ENCODE measurements at regions not wholly inside any gene's neighbourhood (a gene's known extent, or its start where the extent isn't known, plus 50 kb on each side); places are given as distances from the start of the nearest gene placed in this dataset.

- Histone ChIP-seq H3K4me2 (no peak overlapping the region), H3K79me2 (ENCODE audit: insufficient read depth) (no peaks in the 10 kb centered on the region), H3K4me3 (ENCODE audit: low read depth in 2 of 2, low read length in 1 of 2) (no peak overlapping the region), H3K9ac (no peak overlapping the region), H3K9me2 (no peaks in the 10 kb centered on the region), H2AFZ (ENCODE audit: low read depth) (no peak overlapping the region), H3K4me1 (ENCODE audit: control insufficient read depth in 1 of 2, insufficient read depth in 2 of 2, low read depth in 1 of 2, low read length in 1 of 2) (no peaks in the 10 kb centered on the region), H4K20me1 (ENCODE audit: insufficient read depth) (no peaks in the 10 kb centered on the region), H3K27me3 (ENCODE audit: insufficient read depth) (no peaks in the 10 kb centered on the region), H3K9me3 (no peaks in the 10 kb centered on the region), H3K36me3 (replicated peaks in 1 of 2; ENCODE audit: control insufficient read depth in 1 of 2, insufficient read depth in 2 of 2, low read length in 1 of 2) (no peaks in the 10 kb centered on the region), H3K27ac (ENCODE audit: low read depth in 2 of 2, low read length in 1 of 2) (no peak overlapping the region), H3F3A (replicated peaks; ENCODE audit: insufficient read depth) (no peaks in the 10 kb centered on the region)
- WGBS (ENCODE audit: low lambda C conversion rate): 3% methylated on average over 7 of the region's 7 CpGs
- CTCF ChIA-PET: no interaction called here
- TF ChIP-seq, protein P1, sequence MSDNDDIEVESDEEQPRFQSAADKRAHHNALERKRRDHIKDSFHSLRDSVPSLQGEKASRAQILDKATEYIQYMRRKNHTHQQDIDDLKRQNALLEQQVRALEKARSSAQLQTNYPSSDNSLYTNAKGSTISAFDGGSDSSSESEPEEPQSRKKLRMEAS (IDR thresholded peaks at IDR 0.05; ENCODE audit: low read depth): no peak
- no peak for TF ChIP-seq RXRA (IDR thresholded peaks at IDR 0.05; ENCODE audit: borderline replicate concordance, low read depth)
- TF ChIP-seq, protein P2, sequence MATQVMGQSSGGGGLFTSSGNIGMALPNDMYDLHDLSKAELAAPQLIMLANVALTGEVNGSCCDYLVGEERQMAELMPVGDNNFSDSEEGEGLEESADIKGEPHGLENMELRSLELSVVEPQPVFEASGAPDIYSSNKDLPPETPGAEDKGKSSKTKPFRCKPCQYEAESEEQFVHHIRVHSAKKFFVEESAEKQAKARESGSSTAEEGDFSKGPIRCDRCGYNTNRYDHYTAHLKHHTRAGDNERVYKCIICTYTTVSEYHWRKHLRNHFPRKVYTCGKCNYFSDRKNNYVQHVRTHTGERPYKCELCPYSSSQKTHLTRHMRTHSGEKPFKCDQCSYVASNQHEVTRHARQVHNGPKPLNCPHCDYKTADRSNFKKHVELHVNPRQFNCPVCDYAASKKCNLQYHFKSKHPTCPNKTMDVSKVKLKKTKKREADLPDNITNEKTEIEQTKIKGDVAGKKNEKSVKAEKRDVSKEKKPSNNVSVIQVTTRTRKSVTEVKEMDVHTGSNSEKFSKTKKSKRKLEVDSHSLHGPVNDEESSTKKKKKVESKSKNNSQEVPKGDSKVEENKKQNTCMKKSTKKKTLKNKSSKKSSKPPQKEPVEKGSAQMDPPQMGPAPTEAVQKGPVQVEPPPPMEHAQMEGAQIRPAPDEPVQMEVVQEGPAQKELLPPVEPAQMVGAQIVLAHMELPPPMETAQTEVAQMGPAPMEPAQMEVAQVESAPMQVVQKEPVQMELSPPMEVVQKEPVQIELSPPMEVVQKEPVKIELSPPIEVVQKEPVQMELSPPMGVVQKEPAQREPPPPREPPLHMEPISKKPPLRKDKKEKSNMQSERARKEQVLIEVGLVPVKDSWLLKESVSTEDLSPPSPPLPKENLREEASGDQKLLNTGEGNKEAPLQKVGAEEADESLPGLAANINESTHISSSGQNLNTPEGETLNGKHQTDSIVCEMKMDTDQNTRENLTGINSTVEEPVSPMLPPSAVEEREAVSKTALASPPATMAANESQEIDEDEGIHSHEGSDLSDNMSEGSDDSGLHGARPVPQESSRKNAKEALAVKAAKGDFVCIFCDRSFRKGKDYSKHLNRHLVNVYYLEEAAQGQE (IDR thresholded peaks at IDR 0.05; ENCODE audit: low read depth, low read length): no peak
- no peak for TF ChIP-seq FOXJ3 (CRISPR knock-in tag; IDR thresholded peaks at IDR 0.05)
- TF ChIP-seq PBX3 (IDR thresholded peaks at IDR 0.05): no peak
- TF ChIP-seq GABPA (IDR thresholded peaks at IDR 0.05; ENCODE audit: low read depth): no peak
- TF ChIP-seq IRF3 (IDR thresholded peaks at IDR 0.05; ENCODE audit: low read depth, low read length): no peak
- TF ChIP-seq, protein P3, sequence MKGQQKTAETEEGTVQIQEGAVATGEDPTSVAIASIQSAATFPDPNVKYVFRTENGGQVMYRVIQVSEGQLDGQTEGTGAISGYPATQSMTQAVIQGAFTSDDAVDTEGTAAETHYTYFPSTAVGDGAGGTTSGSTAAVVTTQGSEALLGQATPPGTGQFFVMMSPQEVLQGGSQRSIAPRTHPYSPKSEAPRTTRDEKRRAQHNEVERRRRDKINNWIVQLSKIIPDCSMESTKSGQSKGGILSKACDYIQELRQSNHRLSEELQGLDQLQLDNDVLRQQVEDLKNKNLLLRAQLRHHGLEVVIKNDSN (IDR thresholded peaks at IDR 0.05; ENCODE audit: borderline replicate concordance, low read depth): no peak
- TF ChIP-seq MEF2A (IDR thresholded peaks at IDR 0.05; ENCODE audit: borderline replicate concordance, low read depth): no peak
- TF ChIP-seq USF2 (IDR thresholded peaks at IDR 0.05; ENCODE audit: borderline replicate concordance, low read depth, low read length): no peak
- no peak for TF ChIP-seq CTCF (IDR thresholded peaks at IDR 0.05)
- no peak for TF ChIP-seq YY1 (IDR thresholded peaks at IDR 0.05; ENCODE audit: low read depth)
- TF ChIP-seq, protein P4, sequence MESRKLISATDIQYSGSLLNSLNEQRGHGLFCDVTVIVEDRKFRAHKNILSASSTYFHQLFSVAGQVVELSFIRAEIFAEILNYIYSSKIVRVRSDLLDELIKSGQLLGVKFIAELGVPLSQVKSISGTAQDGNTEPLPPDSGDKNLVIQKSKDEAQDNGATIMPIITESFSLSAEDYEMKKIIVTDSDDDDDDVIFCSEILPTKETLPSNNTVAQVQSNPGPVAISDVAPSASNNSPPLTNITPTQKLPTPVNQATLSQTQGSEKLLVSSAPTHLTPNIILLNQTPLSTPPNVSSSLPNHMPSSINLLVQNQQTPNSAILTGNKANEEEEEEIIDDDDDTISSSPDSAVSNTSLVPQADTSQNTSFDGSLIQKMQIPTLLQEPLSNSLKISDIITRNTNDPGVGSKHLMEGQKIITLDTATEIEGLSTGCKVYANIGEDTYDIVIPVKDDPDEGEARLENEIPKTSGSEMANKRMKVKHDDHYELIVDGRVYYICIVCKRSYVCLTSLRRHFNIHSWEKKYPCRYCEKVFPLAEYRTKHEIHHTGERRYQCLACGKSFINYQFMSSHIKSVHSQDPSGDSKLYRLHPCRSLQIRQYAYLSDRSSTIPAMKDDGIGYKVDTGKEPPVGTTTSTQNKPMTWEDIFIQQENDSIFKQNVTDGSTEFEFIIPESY (IDR thresholded peaks at IDR 0.05; ENCODE audit: borderline replicate concordance, low read depth): no peak
- TF ChIP-seq EZH2phosphoT487 (IDR thresholded peaks at IDR 0.05; ENCODE audit: borderline replicate concordance, low read depth): no peak
- no peak for TF ChIP-seq ELF1 (IDR thresholded peaks at IDR 0.05)
- TF ChIP-seq TEAD4 (IDR thresholded peaks at IDR 0.05; ENCODE audit: borderline replicate concordance, insufficient read depth): no peak
- POLR2A ChIA-PET: no interaction called here
- no peak for DNase-seq
These were observed 101.2 kb downstream of the ZNF519 start for GRCh38 chr18:14031053-14031452.

Data from SK-N-SH (cell line).